GM21529 (cell line): ENCODE measurements at regions not wholly inside any gene's neighbourhood (a gene's known extent, or its start where the extent isn't known, plus 50 kb on each side); places are given as distances from the start of the nearest gene placed in this dataset.
A peak's percentile ranks its signal among the peaks of the same experiment; 100 is the strongest.

ENCODE experiments used
- ATAC-seq: cut with Tn5 transposase; IDR thresholded peaks from one replicate; pipeline ENCODE4 v1.9.1; 2021; ENCODE audit not compliant: unreplicated experiment

DNA sequence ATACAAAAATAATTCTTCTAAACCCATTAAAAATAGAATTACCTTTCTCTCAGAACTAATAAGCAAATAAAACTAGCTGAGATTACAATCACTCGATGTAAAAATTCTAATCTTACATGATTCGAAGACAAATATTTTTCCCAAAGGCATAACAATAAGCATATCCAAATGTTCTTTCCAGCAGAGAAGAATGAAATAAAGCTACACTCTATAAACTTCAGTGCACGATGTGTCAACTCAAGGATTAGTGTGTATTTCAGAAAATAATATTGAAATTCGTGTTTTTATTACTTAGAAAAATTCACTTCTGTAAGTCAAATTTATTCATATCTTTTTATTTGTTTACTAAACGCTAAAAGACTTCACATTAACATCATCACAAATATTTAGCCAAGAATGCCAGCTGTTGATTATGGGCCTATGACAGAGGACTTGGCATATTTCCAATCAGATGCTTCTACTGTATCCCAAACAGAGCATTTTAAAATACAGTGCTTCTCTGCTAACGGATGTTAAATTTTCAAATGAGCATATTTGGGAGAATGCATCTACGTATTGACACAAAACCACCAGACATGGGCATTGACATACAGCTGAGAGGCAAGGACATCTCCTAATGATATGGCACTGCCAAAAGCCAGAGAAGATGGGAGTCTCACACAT lies 54.7 kb upstream of the PDE7B start:
- ATAC-seq: no peak

DNA sequence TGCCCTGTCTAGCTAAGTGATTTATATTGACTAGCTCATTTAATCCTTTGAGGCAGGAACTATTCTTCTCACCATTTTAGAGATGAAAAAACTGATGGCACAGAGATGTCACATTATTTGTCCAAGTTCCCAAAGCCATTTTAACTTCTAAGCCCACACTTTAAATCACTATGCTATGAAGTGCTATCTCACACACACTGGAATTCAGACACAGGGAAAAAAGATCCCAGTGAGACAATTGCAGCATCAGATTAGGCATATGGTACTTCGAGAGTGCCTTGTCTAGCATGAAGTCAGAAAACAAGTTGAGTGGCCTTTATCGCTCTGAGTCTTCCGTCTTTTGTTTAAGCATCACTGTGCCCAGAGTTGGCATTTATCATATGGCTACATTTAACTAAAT lies 54.1 kb upstream of the PDE7B start:
- ATAC-seq: no peak

DNA sequence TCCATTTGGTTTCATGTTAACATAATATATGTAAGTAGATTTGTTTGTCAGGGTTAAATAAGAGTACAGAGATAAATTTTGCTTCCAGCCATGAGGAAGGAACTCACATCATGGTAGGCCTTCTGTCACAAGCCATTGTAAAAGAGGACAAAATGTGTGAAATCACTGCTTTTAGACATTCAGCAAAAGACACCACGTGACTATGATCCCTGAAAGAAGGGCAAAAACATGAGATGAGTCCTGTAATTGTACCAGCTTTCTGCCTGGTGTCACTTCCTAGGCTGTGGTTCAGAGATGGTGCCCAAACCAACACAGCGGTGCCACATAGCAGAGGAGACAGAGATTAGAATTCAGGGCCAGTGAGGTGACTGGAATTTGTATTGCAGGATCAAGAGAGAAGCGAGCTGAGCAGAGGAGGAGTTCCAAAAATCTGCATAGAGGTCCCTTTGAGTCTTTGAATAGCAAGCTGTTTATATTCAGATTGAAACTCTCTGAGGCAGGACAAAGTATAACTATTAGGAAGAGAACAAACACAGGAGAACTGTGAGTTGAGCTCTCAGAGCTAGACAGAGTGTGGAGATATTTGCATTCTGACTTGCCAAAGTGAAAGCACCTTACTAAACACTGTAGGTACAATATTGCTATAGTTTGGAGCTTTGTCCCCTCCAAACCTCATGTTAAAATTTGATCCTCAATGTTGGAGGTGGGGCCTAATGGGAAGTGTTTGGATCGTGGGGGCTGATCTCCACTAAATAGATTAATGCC lies 52.6 kb upstream of the PDE7B start:
- peak; percentile 45 for ATAC-seq
